ENCODE measurements at regions not wholly inside any gene's neighbourhood (a gene's known extent, or its start where the extent isn't known, plus 50 kb on each side); places are given as distances from the start of the nearest gene placed in this dataset.

GRCh38 chr2:121120411-121120810, 164.6 kb downstream of the TFCP2L1 start:
- Histone ChIP-seq H3K23ac (ENCODE audit: low read length in 2 of 2) (no peak overlapping the region), H3K36me3 (ENCODE audit: control insufficient read depth in 1 of 2, insufficient read depth in 2 of 2, low read depth in 1 of 2, low read length in 2 of 2) (no peaks in the 10 kb centered on the region), H3K27ac (ENCODE audit: low read length, poor library complexity, severe bottlenecking) (no peak overlapping the region), H3K79me1 (replicated peaks; ENCODE audit: low read length, poor library complexity, severe bottlenecking) (no peaks in the 10 kb centered on the region), H3K4me3 (ENCODE audit: insufficient read depth in 1 of 2, low read depth in 1 of 2, low read length in 2 of 2) (no peak overlapping the region), H3K4me1 (ENCODE audit: control insufficient read depth, insufficient read depth, low read depth, low read length) (no peaks in the 10 kb centered on the region), H3K4me2 (ENCODE audit: low read length, poor library complexity, severe bottlenecking) (no peak overlapping the region), H3K9ac (ENCODE audit: low read length) (no peak overlapping the region), H2BK120ac (ENCODE audit: low read depth, low read length) (no peak overlapping the region), H2AFZ (ENCODE audit: low read depth, low read length) (no peak overlapping the region), H2AK5ac (ENCODE audit: low read length, severe bottlenecking) (no peak overlapping the region), H2BK5ac (ENCODE audit: low read depth, low read length, poor library complexity, severe bottlenecking) (no peak overlapping the region), H3K27me3 (ENCODE audit: control insufficient read depth in 1 of 2, insufficient read depth in 1 of 2, low read length in 2 of 2) (peaks cover 54 to 64% of the 10 kb centered on the region in 2 experiments), H3K18ac (ENCODE audit: low read depth in 1 of 2, low read length in 2 of 2) (no peak overlapping the region), H2BK12ac (ENCODE audit: low read length in 2 of 2) (no peak overlapping the region), H3K4ac (ENCODE audit: low read depth in 1 of 2, low read length in 2 of 2) (no peak overlapping the region), H4K8ac (ENCODE audit: low read length) (no peak overlapping the region), H3K14ac (ENCODE audit: low read length in 2 of 2) (no peak overlapping the region), H4K91ac (ENCODE audit: low read length) (no peak overlapping the region), H3K9me3 (ENCODE audit: control insufficient read depth, low read length) (no peaks in the 10 kb centered on the region), H2BK15ac (ENCODE audit: low read depth, poor library complexity, severe bottlenecking) (no peak overlapping the region)
- DNase-seq = no peak
- 88% methylated on average over 8 of the region's 8 CpGs for WGBS

GRCh38 chr2:121120991-121121390, 164.0 kb downstream of the TFCP2L1 start:
- H2AK5ac ChIP-seq (ENCODE audit: low read length, severe bottlenecking) = no peak overlapping the region
- no peak overlapping the region for H3K4ac ChIP-seq (ENCODE audit: low read depth in 1 of 2, low read length in 2 of 2)

GRCh38 chr2:121121661-121122060, 163.3 kb downstream of the TFCP2L1 start:
- no peak overlapping the region for H3K4me3 ChIP-seq (ENCODE audit: insufficient read depth in 1 of 2, low read depth in 1 of 2, low read length in 2 of 2)
- no peak overlapping the region for H2BK12ac ChIP-seq (ENCODE audit: low read length in 2 of 2)
- no peak overlapping the region for H3K4ac ChIP-seq (ENCODE audit: low read depth in 1 of 2, low read length in 2 of 2)
- H3K4me1 ChIP-seq (ENCODE audit: control insufficient read depth, insufficient read depth, low read depth, low read length) = no peaks in the 10 kb centered on the region
- H2AFZ ChIP-seq (ENCODE audit: low read depth, low read length) = no peak overlapping the region
- H3K18ac ChIP-seq (ENCODE audit: low read depth in 1 of 2, low read length in 2 of 2) = no peak overlapping the region
- H3K23ac ChIP-seq (ENCODE audit: low read length in 2 of 2) = no peak overlapping the region
- DNase-seq = no peak
- H3K27me3 ChIP-seq (ENCODE audit: control insufficient read depth in 1 of 2, insufficient read depth in 1 of 2, low read length in 2 of 2) = peaks cover 55 to 65% of the 10 kb centered on the region in 2 experiments
- no peak overlapping the region for H2BK120ac ChIP-seq (ENCODE audit: low read depth, low read length)
- no peak overlapping the region for H4K91ac ChIP-seq (ENCODE audit: low read length)
- no peak overlapping the region for H3K4me2 ChIP-seq (ENCODE audit: low read length, poor library complexity, severe bottlenecking)
- H2AK5ac ChIP-seq (ENCODE audit: low read length, severe bottlenecking) = no peak overlapping the region
- no peak overlapping the region for H3K9ac ChIP-seq (ENCODE audit: low read length)
- 73% methylated on average over 7 of the region's 7 CpGs for WGBS
- no peak overlapping the region for H3K27ac ChIP-seq (ENCODE audit: low read length, poor library complexity, severe bottlenecking)
- no peaks in the 10 kb centered on the region for H3K9me3 ChIP-seq (ENCODE audit: control insufficient read depth, low read length)
- H3K36me3 ChIP-seq (ENCODE audit: control insufficient read depth in 1 of 2, insufficient read depth in 2 of 2, low read depth in 1 of 2, low read length in 2 of 2) = no peaks in the 10 kb centered on the region
- H3K14ac ChIP-seq (ENCODE audit: low read length in 2 of 2) = no peak overlapping the region
- H2BK5ac ChIP-seq (ENCODE audit: low read depth, low read length, poor library complexity, severe bottlenecking) = no peak overlapping the region
- H3K79me1 ChIP-seq (replicated peaks; ENCODE audit: low read length, poor library complexity, severe bottlenecking) = no peaks in the 10 kb centered on the region
- no peak overlapping the region for H4K8ac ChIP-seq (ENCODE audit: low read length)
- H2BK15ac ChIP-seq (ENCODE audit: low read depth, poor library complexity, severe bottlenecking) = no peak overlapping the region

More at GRCh38 chr2:121120991-121121390, 164.0 kb downstream of the TFCP2L1 start:
- H4K8ac ChIP-seq (ENCODE audit: low read length) = no peak overlapping the region
- no peaks in the 10 kb centered on the region for H3K36me3 ChIP-seq (ENCODE audit: control insufficient read depth in 1 of 2, insufficient read depth in 2 of 2, low read depth in 1 of 2, low read length in 2 of 2)
- peaks cover 49 to 59% of the 10 kb centered on the region in 2 experiments for H3K27me3 ChIP-seq (ENCODE audit: control insufficient read depth in 1 of 2, insufficient read depth in 1 of 2, low read length in 2 of 2)
- H3K4me2 ChIP-seq (ENCODE audit: low read length, poor library complexity, severe bottlenecking) = no peak overlapping the region
- H2AFZ ChIP-seq (ENCODE audit: low read depth, low read length) = no peak overlapping the region
- H3K27ac ChIP-seq (ENCODE audit: low read length, poor library complexity, severe bottlenecking) = no peak overlapping the region
- H2BK15ac ChIP-seq (ENCODE audit: low read depth, poor library complexity, severe bottlenecking) = no peak overlapping the region
- no peak overlapping the region for H3K18ac ChIP-seq (ENCODE audit: low read depth in 1 of 2, low read length in 2 of 2)
- no peak overlapping the region for H3K14ac ChIP-seq (ENCODE audit: low read length in 2 of 2)
- no peak overlapping the region for H2BK120ac ChIP-seq (ENCODE audit: low read depth, low read length)
- no peak overlapping the region for H3K9ac ChIP-seq (ENCODE audit: low read length)
- H3K9me3 ChIP-seq (ENCODE audit: control insufficient read depth, low read length) = no peaks in the 10 kb centered on the region
- no peaks in the 10 kb centered on the region for H3K4me1 ChIP-seq (ENCODE audit: control insufficient read depth, insufficient read depth, low read depth, low read length)
- no peak overlapping the region for H2BK12ac ChIP-seq (ENCODE audit: low read length in 2 of 2)
- H4K91ac ChIP-seq (ENCODE audit: low read length) = no peak overlapping the region
- no peak overlapping the region for H3K23ac ChIP-seq (ENCODE audit: low read length in 2 of 2)
- H3K4me3 ChIP-seq (ENCODE audit: insufficient read depth in 1 of 2, low read depth in 1 of 2, low read length in 2 of 2) = no peak overlapping the region
- H3K79me1 ChIP-seq (replicated peaks; ENCODE audit: low read length, poor library complexity, severe bottlenecking) = no peaks in the 10 kb centered on the region
- no peak overlapping the region for H2BK5ac ChIP-seq (ENCODE audit: low read depth, low read length, poor library complexity, severe bottlenecking)
- DNase-seq = no peak
- 90% methylated on average over 7 of the region's 8 CpGs for WGBS

DNA sequence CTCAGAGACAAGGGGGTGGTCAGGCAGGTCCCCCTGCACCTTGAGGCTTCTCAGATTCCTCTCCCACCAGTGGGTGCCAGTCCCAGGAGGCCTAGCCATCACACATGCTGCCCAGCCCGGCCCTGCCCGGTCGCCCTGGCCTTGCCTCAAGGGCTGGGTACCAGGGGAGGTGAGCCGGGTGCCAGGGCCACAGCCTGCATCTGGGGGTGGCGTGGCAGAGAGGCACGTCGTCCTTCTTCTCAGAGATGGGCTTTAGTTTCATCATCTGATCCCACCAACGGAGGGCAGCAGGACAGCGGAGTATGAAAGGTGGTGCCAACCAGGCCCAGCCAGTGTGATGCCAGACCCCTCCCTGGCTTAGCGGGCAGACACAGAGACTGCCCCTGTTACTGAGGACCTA, 161.7 kb downstream of the TFCP2L1 start:
- WGBS = 85% methylated on average over 10 of the region's 10 CpGs
- no peaks in the 10 kb centered on the region for H3K4me1 ChIP-seq (ENCODE audit: control insufficient read depth, insufficient read depth, low read depth, low read length)

More for the DNA sequence above, 161.7 kb downstream of the TFCP2L1 start:
- Histone ChIP-seq H3K9me3 (ENCODE audit: control insufficient read depth, low read length) (no peaks in the 10 kb centered on the region), H4K8ac (ENCODE audit: low read length) (no peak overlapping the region), H2BK12ac (ENCODE audit: low read length in 2 of 2) (no peak overlapping the region), H3K4ac (ENCODE audit: low read depth in 1 of 2, low read length in 2 of 2) (no peak overlapping the region), H3K27ac (ENCODE audit: low read length, poor library complexity, severe bottlenecking) (no peak overlapping the region), H2AFZ (ENCODE audit: low read depth, low read length) (no peak overlapping the region), H3K14ac (ENCODE audit: low read length in 2 of 2) (no peak overlapping the region), H2BK15ac (ENCODE audit: low read depth, poor library complexity, severe bottlenecking) (no peak overlapping the region), H2AK5ac (ENCODE audit: low read length, severe bottlenecking) (no peak overlapping the region), H3K4me3 (ENCODE audit: insufficient read depth in 1 of 2, low read depth in 1 of 2, low read length in 2 of 2) (no peak overlapping the region), H3K23ac (ENCODE audit: low read length in 2 of 2) (no peak overlapping the region), H3K4me2 (ENCODE audit: low read length, poor library complexity, severe bottlenecking) (no peak overlapping the region), H3K9ac (ENCODE audit: low read length) (no peak overlapping the region), H3K27me3 (ENCODE audit: control insufficient read depth in 1 of 2, insufficient read depth in 1 of 2, low read length in 2 of 2) (peaks cover 68 to 79% of the 10 kb centered on the region in 2 experiments), H3K36me3 (ENCODE audit: control insufficient read depth in 1 of 2, insufficient read depth in 2 of 2, low read depth in 1 of 2, low read length in 2 of 2) (no peaks in the 10 kb centered on the region), H4K91ac (ENCODE audit: low read length) (no peak overlapping the region), H2BK120ac (ENCODE audit: low read depth, low read length) (no peak overlapping the region), H2BK5ac (ENCODE audit: low read depth, low read length, poor library complexity, severe bottlenecking) (no peak overlapping the region), H3K79me1 (replicated peaks; ENCODE audit: low read length, poor library complexity, severe bottlenecking) (no peaks in the 10 kb centered on the region), H3K18ac (ENCODE audit: low read depth in 1 of 2, low read length in 2 of 2) (no peak overlapping the region)
- DNase-seq = no peak

All from mesenchymal stem cell (in vitro differentiated cells and primary cell).